SHP77 treated with DMSO at 0.1 percent for 48 hours (cell line): ENCODE measurements at regions not wholly inside any gene's neighbourhood (a gene's known extent, or its start where the extent isn't known, plus 50 kb on each side); places are given as distances from the start of the nearest gene placed in this dataset.

Experiments used
- DNase-seq: peaks from one replicate; lab custom pipeline; 2025; lab: John Stamatoyannopoulos, UW

DNA sequence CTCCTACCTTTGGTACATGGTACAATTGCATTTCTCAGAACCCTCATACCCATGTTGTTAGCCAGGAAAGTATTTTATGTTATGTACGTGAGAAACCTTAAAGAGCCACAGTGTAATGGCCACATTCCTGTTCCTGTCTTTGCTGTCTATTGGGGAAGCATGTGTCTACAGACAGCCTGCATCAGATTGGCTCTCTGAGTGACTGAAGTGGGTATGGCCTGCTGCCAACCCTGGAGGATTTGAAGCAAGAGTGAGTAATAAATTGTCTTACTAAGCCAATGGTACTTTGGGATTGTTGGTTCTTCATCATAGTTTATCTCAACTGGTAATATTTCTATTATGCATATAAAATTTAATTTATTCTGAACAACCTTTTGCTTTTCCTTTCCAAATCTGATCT is 574.1 kb downstream of the LMO7 start:
- peak; percentile 40 for DNase-seq

- DNase-seq: no peak
Observed at GRCh38 chr13:76198568-76199163, 562.5 kb downstream of the LMO7 start.

- DNase-seq: no peak
Observed at GRCh38 chr13:76189882-76190519, 553.9 kb downstream of the LMO7 start.

GRCh38 chr13:76175961-76176725 is 540.0 kb downstream of the LMO7 start:
- DNase-seq: no peak

DNA sequence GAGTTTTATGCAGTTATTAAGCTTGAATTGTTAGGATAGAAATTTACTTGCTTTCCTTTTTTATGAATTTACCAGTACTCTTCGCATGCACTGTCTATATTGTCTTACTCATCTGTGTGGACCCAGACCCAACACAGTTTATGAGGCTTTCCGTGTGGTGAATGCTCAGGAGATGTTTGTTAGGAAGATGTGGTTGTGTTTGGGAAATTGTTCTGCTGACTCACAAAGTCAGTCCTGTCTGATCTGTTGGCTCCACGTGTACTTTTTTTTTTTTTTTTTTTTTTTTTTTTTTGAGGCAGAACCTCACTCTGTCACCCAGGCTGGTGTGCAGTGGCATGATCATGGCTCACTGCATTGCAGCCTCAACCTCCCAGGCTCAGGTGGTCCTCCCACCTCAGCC is 532.5 kb downstream of the LMO7 start:
- DNase-seq: no peak

- no peak for DNase-seq
Observed at GRCh38 chr13:76164290-76164689, 528.2 kb downstream of the LMO7 start.

- no peak for DNase-seq
Observed at GRCh38 chr13:76163761-76164160, 527.6 kb downstream of the LMO7 start.

DNA sequence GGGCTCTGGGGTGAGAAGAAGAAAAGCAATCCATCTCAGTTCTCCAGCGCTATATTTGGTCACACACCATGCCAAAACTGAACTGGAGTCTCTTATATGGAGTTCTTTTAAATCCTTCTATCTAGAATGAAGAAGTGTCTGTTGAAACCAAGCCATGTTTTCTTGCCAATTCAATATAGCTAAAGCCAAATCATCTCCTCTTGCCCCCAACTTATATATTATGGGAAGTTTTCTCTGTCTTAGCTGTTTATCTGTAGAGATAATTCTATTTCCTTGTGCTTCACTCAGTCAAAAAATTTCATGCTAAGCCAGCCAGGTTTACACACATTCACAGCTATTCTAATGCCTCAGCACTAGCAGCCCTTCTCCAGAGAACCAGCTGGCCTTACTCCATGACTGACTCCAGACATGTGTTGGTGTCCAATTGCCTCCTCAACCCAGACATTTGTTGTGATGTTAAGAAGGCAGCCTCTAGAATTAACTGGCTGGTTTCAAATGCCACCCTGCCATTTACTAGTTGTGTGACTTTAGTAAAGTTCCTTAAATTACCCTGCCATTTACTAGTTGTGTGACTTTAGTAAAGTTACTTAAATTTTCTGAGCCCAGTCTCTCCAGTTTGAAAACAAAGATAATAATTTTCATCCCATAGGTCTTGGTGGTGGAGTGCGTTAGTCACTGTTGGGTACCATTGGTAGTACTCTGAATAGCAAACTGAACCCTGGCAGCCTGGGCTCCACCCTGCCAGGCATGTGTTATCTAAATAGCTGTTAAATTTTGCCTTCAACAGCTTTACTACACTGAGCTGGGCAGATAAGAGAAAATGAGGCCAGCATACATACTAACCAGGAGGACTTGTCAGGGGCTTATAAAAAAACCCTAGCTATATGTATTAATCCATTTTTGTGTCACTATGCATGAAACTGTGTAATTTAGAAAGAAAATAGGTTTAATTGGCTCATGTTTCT is 525.1 kb downstream of the LMO7 start:
- no peak for DNase-seq

DNA sequence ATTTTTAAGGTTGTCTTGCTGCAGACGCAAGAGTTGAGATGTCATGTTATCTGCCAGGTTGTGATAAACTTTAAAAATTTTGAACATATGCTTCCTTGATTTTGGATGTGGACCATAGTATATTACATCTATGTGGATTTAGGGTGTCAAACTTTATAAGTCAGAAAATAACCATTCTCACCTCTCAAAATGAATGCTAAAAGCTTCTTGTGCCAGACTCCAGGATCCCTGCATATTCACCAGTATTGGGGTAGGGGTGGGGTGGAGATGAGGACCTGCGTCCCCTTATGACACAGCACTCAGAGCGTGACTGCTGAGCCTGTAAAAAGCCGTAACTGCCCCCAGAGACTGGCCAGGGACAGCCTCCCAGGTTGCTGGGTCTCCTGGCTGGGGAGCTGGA is 524.4 kb downstream of the LMO7 start:
- no peak for DNase-seq

DNA sequence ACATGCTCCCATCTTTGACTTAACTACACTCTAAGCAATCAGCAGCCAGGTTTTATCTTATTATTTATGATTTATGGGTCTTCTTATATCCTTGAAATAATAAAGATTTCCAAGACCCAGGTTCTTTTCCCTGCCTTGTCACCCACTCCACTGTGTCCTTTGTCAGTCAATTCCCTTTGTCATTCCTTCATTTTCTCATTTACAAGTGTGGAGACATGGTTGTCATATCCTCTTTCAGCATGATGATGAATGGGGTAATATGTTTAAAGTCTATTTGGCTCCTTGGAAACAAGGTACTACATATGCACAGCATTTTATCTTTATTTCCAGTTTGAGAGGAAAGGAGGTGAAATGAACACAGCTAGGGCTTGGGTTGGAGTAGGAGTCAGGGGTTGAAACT is 521.8 kb downstream of the LMO7 start:
- DNase-seq: no peak

DNA sequence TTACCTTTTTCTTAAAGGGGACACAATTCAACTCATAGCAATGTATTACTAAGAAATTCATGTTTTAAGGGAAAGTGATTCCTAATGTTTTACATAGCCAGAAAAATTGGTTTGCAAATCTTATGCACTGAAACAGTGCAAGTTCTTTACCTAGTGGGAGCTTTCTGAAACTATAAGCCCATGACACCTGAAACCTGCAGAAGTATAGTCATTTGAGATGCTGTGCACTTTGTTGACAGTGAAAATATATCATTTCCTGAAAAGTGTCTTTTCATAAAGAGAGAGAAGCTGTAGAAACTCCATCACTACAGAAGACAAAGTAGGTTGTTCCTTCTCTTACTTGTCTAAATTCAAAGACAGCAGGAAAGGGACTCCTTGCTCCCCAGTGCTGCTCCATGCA is 517.1 kb downstream of the LMO7 start:
- DNase-seq: no peak

DNA sequence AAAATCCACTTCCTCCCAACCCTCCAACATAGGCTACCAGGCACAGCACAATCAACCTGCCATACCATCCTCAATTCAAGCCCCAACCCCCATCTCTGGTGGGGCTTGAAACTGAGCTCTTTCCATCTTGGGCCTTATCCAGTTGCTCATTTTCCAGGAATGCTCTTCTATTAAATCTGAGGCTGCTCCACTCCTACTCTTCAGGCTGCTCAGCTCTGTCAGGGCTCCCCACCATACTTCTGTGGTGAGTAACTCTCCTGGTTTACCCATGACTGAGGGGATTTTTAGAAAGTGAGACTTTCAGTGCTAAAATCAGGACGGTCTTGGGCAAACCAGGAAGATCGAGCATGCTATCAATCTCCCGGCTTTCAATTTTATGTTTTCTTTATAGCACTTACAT is 512.8 kb downstream of the LMO7 start:
- no peak for DNase-seq

DNA sequence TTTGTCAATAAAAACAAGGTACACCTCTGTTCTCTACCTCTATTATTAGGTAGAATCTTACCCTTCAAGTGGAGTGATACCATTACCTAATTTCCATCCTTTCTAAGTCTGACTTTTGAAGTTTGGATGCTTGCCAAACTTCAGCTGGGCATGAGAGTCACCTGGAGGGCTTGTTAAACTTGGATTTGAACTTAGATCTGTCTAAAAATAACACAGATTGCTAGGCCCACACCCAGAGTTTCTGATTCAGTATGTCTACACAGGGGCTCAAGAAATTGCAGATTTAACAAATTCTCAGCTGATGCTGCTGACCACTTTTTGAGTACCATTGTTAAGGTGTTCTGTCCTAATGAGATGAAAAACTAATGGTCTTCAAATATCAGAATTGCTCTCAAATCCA is 512.2 kb downstream of the LMO7 start:
- DNase-seq: no peak

DNA sequence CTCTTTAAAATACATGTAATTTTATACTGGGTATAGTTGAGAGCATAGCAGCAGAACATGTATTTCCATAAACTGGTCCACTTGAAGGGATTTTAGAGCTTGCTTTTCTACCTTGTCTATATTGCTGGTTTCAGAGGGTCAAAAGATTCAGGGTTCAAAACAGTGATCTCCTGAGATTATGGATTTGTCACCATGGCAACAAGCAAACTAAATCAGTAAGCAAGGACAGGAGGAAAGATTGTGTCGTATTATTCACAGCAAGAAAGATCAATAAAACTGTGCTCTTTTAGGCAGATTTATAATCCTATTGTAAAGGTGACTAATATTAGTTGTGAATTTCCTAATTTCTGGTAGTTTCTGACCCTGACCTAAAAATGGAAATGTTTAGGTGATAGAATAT is 496.4 kb downstream of the LMO7 start:
- DNase-seq: no peak

- DNase-seq: no peak
Observed at GRCh38 chr13:76131551-76131950, 495.4 kb downstream of the LMO7 start.

DNA sequence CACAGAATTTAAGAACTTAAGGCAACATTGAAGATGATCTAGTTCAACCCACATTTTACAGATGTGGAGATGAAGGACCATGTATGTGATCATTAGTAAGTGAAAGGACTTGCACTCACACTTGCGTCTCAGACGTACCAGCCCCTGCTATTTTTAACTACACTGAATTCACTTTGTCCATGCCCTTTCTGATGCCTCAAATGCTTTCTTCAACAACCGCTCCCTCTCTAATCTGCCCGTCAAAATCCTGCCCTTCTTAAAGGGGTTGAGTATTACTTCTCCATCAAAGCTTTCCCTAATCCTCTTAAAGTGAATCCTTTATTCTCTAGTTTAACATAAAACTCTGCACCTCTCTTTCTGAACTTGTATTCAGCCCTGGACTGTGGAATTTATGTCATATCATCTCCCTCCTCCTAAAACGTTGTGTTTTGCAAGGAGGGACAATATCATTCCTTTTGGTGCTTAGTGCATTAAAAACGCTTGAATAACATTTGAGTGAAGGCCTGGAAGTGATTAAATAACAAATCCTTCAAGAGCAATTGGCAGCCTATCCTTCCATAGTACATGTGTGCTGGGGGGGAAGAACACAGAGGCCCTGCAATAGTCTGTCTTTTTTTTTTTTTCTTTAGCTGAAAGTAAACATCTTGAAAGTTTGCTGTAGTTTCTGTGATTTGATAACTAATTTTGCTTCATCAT is 493.3 kb downstream of the LMO7 start:
- no peak for DNase-seq

DNA sequence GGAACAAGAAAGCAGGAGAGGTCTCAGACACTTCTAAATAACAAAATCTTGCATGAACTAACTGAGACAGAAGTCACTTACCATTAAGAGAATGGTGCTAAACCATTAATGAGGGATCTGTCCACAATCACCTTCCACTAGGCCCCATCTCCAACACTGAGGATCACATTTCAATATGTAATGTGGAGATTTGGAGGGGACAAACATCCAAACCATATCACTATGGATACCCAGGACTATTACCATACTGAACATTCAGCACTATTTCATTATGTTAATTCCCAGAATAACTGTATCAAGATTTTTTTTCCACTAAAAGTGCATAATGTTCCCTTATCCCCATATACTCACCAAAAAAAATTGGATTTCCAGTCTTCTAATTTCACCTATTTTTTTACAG is 491.8 kb downstream of the LMO7 start:
- DNase-seq: no peak

DNA sequence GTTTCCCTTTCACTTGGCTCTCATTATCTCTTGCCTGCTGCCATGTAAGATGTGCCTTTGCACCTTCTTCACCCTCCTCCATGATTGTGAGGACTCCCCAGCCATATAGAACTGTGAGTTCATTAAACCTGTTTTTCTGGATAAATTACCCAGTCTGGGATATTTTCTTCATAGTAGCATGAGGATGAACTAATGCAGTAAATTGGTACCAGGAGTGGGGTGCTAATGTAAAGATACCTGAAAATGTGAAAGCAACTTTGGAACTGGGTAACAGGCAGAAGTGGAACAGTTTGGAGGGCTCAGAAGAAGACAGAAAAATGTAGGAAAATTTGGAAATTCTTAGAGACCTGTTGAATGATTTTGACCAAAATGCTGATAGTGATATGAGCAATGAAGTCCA is 487.4 kb downstream of the LMO7 start:
- DNase-seq: no peak

GRCh38 chr13:76116751-76117360 is 480.7 kb downstream of the LMO7 start:
- no peak for DNase-seq

DNA sequence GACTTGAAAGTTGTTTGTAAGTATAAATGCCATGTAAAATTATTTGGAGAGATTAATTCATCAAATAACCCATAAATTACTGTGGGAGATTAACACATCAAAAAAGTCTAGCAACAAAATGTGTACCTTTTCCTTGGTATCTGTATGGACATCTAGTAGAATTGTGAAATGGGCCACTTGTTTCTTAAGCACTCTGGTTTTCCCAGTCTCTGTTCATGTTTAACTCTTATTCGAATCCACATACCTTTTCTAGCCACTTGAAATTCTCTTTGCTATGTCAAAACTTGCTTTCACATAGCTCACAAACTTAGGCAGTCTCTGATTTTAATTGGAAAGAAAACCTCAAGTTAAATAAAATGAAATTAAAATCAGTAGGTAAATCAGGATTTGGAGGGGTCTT is 470.6 kb downstream of the LMO7 start:
- no peak for DNase-seq

GRCh38 chr13:76094645-76095044 is 458.5 kb downstream of the LMO7 start:
- no peak for DNase-seq
